ENCODE measurements at regions not wholly inside any gene's neighbourhood (a gene's known extent, or its start where the extent isn't known, plus 50 kb on each side); places are given as distances from the start of the nearest gene placed in this dataset.

DNA sequence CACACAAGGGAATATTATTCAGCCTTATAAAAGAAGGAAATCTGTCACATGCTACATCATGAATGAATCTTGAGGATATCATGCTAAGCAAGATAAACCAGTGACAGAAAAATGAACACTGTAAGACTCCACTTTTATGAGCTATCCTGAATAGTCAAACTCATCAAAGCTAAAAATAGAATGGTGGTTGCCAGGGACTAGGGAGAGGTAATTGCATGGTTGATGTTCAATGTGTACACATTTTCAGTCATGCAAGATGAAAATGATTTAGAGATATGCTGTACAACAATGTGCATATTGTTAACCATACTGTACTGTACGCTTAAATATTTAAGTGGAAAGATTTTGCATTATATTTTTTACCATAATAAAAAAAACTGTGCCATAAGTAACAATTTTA, 1349.1 kb downstream of the XPNPEP1 start:
- TF ChIP-seq, protein P1, sequence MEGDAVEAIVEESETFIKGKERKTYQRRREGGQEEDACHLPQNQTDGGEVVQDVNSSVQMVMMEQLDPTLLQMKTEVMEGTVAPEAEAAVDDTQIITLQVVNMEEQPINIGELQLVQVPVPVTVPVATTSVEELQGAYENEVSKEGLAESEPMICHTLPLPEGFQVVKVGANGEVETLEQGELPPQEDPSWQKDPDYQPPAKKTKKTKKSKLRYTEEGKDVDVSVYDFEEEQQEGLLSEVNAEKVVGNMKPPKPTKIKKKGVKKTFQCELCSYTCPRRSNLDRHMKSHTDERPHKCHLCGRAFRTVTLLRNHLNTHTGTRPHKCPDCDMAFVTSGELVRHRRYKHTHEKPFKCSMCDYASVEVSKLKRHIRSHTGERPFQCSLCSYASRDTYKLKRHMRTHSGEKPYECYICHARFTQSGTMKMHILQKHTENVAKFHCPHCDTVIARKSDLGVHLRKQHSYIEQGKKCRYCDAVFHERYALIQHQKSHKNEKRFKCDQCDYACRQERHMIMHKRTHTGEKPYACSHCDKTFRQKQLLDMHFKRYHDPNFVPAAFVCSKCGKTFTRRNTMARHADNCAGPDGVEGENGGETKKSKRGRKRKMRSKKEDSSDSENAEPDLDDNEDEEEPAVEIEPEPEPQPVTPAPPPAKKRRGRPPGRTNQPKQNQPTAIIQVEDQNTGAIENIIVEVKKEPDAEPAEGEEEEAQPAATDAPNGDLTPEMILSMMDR (IDR thresholded peaks at IDR 0.05; ENCODE audit: low read depth, low read length, missing input control), result no peak
- TF ChIP-seq YY1 (IDR thresholded peaks at IDR 0.05), result no peak
- TF ChIP-seq, protein P2, sequence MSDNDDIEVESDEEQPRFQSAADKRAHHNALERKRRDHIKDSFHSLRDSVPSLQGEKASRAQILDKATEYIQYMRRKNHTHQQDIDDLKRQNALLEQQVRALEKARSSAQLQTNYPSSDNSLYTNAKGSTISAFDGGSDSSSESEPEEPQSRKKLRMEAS (IDR thresholded peaks at IDR 0.05), result no peak

Data from liver (tissue), 2 donors.